GM19468 (cell line): ENCODE measurements at regions not wholly inside any gene's neighbourhood (a gene's known extent, or its start where the extent isn't known, plus 50 kb on each side); places are given as distances from the start of the nearest gene placed in this dataset.

Experiments used
- ATAC-seq: cut with Tn5 transposase; IDR thresholded peaks from one replicate; pipeline ENCODE4 v1.9.1; 2021; ENCODE audit warnings: mild to moderate bottlenecking, moderate library complexity, moderate number of reproducible peaks; ENCODE audit not compliant: unreplicated experiment; ENCODE audit errors: extremely low read depth

DNA sequence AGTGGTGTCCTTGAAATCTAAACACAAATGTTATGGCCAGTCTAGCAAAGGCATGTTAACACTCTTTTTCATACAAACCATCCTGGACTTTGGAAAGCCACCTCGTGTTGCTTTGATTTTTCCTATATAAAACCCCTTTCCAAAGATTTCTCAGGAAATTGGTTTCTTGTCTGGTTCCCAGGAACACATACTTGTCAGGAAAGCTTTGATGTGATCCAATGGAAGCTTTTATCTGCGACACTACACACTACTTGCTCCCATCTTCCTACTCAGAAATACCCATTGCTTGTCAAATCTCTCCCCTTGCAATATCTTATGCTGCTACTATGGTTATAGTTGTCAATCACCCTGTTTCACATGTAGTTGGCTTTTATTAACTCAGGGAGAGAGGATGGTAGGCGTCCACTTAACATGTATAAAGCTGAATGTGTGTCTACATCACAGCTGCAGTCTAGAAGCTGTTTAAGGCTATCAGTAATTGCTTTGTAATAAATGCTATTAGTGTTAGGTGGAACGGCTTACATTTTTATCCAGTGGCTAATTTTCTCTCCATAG is 189.6 kb downstream of the GPAM start:
- no peak for ATAC-seq

DNA sequence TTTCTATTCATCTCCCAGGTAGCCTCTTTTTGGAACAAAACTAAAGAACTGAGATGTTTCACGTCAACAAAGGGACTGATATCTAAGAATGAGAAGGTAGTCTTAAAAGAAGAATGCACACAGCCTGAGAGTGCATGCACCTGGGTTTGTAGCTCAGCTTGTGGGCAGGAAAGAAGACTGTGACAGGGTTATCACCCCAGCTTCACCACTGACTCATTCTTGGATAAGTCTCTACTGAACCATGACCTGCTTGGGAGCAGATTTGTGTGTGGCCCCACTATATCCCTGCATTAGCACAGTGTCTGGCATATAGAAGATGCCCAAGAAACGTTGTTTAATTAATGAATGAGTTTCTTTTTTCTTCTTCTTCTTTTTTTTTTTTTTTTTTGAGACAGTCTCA is 187.5 kb downstream of the GPAM start:
- peak; percentile 81 for ATAC-seq

DNA sequence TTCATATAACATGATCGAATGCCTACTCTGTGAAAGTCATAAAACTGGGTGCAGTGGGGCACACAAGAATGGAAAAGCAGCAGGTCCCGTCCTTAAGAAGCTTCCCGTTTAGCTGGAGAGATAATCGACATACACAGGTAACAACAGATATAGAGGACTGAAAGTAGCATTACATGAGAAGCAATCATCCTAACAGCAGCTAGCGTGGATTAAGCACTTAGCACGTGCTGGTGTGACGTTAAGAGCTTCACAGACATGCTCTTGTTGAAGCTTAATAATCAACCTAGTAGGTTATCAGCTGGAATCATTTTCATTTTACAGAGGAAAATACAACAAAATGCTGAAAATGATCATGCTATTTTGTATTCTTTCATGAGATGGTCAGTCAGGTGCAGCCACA is 184.8 kb downstream of the GPAM start:
- no peak for ATAC-seq

DNA sequence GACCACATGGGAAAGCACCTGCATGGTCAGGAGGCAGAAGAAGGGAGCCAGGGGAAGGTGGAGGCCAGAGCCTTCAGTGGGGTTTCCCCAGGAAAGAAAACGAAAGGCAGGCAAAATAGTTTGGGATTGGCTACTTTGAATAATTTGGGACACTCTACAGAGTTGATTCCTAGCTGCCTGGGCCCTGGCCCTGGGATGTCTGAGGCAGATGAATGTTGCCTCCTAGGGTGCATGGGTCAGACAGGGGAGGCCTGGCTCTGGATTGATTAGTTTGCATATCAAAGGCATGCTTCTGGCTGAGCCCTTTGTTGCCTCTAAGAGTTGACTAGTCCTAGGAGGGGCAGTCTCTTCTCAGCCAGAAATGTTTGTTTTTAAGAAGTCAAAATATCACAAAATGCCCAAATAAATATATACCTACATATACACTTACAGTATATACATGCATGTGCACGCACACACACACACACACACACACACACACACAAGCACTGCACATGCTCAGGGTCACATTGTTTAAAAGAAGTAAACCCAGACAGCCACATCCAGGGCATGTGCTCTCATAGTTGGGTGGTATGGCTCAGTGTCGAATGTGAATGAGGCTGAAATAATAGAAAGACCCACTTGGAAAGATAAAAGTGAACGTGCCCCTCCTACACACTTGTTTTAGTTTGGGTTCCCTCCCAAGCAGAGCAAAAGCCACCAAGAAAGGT is 184.2 kb downstream of the GPAM start:
- ATAC-seq = no peak

DNA sequence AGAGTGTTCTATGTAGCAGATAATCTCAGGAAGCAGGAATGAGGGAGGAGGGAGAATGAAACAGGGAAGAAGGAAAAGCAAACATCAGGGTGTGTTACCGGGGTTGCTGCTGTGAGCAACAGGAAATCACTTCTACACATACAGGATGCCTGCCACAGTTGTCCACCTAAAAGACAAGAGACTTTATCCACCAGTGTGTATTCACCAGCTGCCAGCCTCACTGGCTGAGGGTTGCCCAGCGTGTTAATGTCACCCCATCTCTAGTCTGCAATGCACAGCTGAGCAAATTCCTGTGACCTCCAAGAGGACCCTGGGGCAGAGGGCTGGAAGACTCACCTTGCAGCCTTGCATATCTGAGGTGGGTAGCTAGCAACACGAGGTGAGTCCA is 183.7 kb downstream of the GPAM start:
- no peak for ATAC-seq

DNA sequence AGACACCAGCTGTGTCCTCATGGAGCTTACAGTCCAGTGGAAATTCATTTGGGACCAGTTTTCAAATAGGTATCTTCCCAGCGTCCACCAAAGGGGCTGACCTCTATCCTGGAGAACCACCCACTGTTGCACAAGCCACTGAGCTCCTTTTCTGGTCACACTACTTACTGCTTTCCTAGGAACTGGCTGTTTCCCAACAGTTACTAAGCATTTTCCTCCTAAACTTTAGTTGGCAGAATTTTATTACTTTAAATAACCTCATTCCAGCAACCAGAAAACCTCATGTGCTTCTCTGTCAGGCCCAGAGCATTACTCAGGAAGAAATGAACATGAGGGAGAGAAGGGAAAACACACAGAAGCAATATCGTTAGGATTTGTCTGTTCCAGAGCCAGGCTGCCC is 183.1 kb downstream of the GPAM start:
- ATAC-seq = no peak

DNA sequence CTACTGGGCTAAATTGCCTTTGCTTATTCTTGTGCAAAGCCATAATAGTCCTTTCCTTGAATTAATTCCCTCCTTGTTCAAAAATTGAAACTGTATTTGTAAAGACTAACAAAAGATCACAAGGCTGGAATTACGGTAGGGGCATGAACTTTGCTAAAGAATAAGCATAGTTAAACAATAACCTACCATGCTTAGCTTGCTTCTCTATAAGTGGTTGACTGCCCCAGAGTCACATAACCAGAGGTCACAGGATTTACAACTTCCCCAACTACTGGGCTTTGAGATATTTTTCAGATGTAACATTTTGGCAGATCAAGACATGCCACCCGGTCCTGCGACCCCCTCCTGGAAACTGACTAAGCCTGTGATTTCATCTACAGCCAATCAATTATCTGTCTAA is 181.4 kb downstream of the GPAM start:
- ATAC-seq = no peak

DNA sequence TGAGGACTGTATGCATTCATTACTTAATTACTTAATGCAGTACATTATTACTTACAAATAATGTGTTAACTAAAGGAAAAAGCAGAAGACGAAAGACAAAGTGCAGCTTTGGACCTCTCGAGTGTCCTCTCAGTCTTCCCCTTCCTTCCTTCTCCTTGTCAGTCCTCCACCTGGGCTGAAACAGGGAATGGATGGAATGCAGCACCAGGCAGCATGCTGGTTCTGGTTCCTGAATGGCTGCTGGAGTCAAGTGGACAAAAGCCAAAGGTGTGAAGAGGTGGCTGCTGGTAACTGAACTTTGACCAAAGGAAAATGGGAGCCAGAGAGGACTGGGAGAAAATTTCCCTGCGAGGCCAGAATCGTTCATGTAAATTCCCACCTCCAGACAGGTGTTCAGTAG is 179.5 kb downstream of the GPAM start:
- no peak for ATAC-seq

DNA sequence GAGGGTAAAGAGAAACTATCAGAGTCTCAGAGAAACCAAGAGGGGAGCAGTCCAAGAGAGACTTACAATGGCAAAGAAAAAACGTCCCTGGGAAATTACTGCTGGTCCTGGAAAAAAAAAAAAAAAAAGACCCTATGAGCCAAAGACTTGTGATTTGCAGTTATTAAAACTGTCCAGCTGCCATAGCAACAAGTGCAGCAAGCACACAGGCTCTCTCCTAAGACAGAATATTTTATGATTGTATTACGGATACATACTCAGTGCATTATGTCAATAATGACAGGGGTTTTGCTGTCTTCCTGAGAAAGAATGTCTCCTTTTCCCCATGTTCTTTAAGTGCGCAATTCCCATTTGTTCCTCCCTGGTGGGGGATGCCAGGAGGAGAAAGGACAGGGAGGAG is 178.5 kb downstream of the GPAM start:
- ATAC-seq = no peak

DNA sequence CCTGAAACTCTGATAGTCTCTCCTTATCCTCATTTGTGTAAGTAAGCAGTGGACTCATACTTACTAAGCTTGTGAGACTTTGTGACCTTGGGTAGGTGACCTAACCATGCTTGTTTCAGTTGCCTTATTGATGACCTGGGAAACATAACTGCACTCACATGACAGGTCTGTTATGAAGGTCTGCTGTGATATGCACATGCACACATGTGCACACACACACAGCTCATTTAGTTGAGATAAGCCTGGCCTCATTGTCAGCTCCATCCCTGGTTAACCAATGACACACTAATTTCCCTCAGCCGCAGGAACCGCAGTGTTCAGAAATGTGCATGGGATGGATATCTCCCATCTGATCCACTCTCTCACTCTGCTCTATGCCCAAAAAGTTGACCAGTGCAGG is 177.2 kb downstream of the GPAM start:
- ATAC-seq = no peak

DNA sequence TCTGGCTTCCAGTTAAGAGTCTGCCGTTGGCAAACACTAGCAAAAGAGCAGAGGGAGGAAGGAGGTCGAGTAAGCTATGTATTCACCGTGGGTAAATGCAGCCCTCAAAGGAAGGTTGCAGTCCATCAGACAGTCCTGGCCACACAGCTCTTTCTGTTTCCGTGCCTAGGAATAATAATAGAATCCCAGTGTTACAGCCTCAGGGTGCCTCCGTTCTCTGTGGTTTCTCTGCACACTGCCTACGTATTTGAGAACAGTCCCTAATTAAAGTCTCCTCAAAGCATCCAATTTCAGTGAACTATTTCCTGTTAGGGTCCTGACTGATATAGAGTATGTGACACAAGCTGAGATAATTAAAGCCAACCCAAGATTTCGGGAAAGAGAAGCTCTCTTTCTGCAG is 176.7 kb downstream of the GPAM start:
- ATAC-seq = no peak

DNA sequence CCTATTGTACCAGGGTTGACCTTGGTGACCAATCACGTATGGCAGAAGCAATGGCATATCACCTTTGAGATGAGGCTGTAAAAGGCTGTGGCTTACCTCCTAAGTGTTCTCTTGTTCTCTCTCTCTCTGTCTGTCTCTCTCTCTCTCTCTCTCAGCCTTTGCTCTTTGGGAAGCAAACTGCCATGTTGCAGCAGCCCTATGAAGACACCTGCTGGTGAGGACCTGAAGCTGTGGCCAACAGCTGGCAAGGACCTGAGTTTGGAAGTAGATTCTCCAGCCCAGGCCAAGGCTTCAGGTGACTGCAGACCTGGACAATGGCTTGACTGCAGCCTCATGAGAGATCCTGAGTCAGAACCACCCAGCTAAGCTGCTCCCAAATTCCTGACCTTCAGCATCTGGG is 161.4 kb downstream of the GPAM start:
- no peak for ATAC-seq

DNA sequence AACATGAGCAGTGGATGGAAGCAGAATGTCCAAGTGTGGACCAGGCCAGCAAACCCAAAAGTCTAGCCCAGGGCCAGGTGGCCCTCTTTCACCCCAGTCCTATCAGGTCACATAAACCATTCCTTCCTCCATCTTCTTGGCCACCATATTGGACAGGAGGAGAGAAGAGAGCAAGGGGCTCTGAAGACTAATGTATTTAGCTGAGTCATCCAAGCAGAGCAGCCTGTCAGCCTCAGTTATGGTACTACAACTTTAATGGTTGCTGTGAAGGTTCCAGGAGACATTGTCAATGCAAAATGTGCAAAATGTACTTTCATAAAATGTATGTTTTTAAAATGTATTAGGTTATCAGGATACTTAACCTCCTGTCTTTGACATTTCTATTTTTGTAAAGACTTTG is 159.5 kb downstream of the GPAM start:
- no peak for ATAC-seq

DNA sequence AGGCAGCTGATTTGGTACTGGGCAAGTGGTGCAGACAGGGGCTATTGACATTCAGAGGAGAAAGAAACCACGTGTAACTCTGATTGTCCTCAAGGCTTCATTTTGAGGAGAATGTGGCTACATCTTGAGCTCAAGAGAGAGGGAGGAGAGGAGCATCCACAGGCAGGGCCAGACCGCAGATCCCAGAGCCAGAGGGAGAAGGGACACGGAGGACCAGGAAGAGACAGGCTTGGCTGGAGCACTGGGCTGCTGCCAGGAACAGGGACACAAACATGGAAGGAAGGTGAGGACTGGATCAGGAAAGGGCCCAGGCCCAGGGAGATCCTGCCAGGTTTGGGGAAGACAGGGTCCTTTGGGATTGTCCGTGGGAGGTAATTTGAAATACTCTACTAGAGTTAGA is 158.3 kb downstream of the GPAM start:
- no peak for ATAC-seq

DNA sequence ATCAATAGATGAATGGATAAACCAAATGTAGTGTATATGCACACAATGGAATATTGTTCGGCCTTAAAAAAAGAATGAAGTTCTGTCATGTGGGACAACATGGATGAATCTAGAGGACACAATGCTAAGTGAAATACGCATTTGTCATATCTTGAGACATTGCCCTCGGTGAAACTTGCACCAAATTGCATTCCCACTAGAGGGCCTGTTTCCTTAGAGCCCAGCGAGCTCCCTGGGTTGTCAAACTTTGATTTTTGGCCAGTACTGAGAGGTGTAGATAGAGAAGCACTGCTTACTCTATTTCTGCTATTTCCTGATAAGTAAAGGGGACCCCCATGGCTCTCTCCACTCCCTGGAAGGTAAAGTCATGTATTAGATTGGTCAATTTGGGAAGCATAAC is 157.1 kb downstream of the GPAM start:
- no peak for ATAC-seq

DNA sequence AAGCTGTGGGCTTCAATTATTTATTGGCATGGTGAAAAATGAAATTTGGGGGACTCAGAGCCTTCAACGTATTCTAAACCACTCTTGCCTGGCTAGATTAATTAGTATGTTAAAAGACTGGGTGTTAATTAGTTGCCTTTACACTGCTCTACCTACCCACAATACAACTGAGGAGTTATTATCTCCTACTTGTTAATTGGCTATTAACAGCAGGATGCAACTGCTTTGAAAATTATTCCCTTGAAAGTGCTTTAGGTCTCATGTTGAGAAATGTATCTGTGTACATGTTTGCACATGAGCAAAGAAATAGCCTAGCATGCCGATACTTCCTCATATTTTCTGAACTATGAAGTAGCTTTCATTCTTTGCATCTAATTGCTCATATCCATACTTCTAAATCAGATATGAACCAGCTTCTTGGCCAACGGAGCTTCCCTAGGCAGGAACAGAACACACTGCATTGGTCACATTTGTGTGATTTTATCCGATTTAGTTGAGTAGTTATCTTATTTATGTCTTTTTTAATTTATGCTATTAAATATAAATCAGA is 155.8 kb downstream of the GPAM start:
- ATAC-seq = no peak

DNA sequence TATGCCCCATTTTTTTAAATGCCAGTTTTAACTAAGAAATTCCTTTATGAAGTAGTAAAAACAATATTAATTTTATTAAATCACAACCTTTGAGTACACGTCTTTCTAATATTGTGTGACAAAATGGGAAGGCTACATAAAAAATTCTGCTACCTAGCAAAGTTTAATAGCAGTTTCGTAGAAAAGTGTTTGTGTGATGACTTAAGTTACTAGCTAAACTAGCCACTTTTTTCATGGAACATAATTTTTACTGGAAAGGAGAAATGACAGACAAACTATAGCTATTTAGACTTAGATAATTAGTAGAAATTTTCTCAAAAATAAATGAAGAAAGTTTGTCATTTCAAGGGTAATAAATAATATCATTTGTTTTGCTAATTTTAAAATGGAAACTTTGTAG is 153.1 kb downstream of the GPAM start:
- ATAC-seq = no peak

DNA sequence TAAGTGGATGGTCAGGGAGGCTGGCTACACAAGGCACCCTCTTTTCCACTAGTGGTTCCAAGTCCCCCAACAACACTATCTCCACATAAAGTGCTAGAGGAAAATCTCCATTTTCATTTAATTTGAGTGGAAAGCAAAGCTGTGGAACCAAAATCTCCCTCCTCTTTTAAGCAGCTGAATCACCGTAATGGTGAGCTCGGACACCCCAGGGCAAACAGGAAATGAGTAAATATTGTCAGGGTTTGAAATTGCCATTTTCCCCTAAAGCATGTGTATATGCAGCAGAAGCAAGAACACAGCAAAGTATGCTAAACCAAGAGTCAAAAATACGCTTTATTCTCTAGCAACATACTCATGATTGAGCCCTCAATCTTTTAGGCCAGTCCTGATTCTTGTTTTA is 143.7 kb downstream of the GPAM start:
- ATAC-seq = no peak

DNA sequence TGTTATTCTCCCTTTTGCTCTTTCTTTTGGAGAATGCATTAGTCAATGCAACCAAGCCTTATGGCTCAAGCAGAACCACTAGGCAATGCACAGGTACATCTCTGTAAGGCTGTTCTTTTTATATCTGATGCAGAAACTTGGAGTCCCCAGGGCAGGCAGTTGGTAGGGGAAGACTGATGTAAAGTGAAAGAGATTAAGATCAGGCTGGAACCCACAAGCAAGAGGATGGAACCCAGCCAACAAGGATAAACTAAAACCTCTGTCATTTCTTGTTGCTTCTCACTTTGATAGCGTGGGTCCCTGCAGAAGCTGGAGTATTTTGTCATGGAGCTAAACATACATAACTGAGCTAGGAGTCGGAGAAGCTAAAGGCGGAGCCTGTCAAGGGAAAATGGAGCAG is 142.9 kb downstream of the GPAM start:
- ATAC-seq = no peak

DNA sequence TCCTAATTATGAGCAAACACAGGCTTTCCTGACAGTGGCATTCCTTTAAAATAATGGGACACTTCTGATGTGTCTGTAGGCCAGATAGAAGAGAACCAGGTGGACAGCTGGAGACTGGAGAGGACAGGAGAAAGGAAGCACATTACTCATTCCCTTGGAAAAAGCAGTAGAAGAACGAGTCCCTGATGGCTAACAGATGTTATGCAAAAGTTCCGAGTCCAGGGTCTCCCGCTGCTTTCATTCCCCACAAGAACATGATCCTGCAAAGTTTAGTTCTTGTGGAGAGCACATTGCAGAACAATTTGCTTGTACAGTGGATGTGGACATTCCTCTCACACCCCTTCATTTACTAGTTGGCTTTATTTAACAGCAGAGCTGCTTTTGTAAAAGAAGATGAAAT is 137.6 kb downstream of the GPAM start:
- ATAC-seq = no peak

DNA sequence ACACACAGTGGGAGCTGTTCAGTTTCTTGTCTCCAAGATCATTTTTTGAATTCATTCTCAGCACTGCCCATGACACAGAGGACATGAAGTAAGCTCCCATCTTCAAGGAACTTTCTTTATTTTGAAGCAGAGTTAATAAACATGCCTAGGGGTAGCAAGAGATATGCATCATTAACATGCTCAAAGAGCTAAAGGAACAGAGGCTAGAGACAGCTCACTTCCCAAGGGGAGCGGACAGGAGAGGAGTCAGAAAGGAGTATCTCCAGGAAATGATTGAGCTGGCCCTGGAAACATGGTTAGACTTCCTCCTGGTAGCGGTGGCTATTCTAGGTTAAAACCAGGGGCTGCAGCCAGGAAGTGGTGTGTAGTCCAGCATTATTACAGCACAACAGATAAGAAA is 135.9 kb downstream of the GPAM start:
- no peak for ATAC-seq

DNA sequence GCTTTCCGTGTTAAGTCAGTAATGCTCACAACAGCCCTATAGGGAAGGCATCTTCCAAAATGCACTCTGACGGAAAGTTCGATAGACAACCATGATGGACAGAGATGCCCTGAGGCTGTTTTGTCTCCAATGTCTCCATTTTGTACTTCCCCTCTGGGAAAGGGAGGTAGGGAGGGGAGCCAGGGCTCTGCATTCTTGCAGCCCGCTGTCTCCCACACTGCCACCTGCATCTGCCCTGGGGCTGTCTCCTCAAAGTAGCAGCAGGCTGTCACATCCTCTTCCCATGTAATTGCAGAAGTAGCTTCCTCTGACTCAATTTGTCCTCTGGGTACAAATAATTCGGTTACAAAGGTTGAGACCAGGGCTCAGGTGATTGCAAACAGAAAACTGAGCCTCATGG is 131.4 kb downstream of the GPAM start:
- ATAC-seq = no peak
